ENCODE measurements at regions not wholly inside any gene's neighbourhood (a gene's known extent, or its start where the extent isn't known, plus 50 kb on each side); places are given as distances from the start of the nearest gene placed in this dataset.
"Not testable (repeated sequence)": the region's sequence is repeated elsewhere in the genome, so short reads cannot be mapped to it uniquely, and the experiment has no call there.

GRCh38 chr16:25556968-25557312 lies 134.8 kb upstream of the HS3ST4 start:
- H3K4me1 Mint-ChIP-seq; H3K36me3 Mint-ChIP-seq; H3K27ac Mint-ChIP-seq; H3K27ac ChIP-seq (ENCODE audit: low read depth, low read length); DNase-seq; H3K4me1 ChIP-seq (ENCODE audit: insufficient read depth, low read length); POLR2A ChIA-PET; H3K4me3 ChIP-seq (ENCODE audit: low read length); CTCF ChIA-PET; H3K36me3 ChIP-seq (ENCODE audit: insufficient read depth, low read length); H3K4me3 Mint-ChIP-seq; H3K27me3 ChIP-seq (ENCODE audit: insufficient read depth, low read length, poor library complexity, severe bottlenecking); H3K9me3 ChIP-seq (ENCODE audit: low read length): not testable (repeated sequence)
- peaks cover 4 to 24% of the 10 kb centered on the region in 2 donors for H3K27me3 Mint-ChIP-seq
- peaks cover 0 to 23% (median 14%) of the 10 kb centered on the region in 5 donors for H3K9me3 Mint-ChIP-seq

- H3K27ac Mint-ChIP-seq; H3K9me3 ChIP-seq (ENCODE audit: low read length); POLR2A ChIA-PET; H3K4me1 Mint-ChIP-seq; H3K27me3 ChIP-seq (ENCODE audit: insufficient read depth, low read length, poor library complexity, severe bottlenecking); H3K4me3 ChIP-seq (ENCODE audit: low read length); DNase-seq; CTCF ChIA-PET; H3K36me3 ChIP-seq (ENCODE audit: insufficient read depth, low read length); H3K27ac ChIP-seq (ENCODE audit: low read depth, low read length); H3K4me3 Mint-ChIP-seq; H3K4me1 ChIP-seq (ENCODE audit: insufficient read depth, low read length); H3K36me3 Mint-ChIP-seq: not testable (repeated sequence)
- Mint-ChIP-seq H3K27me3 (peaks cover 4 to 24% of the 10 kb centered on the region in 2 donors), H3K9me3 (peaks cover 0 to 23% (median 12%) of the 10 kb centered on the region in 5 donors)
Observed at GRCh38 chr16:25556289-25556967, 135.3 kb upstream of the HS3ST4 start.

DNA sequence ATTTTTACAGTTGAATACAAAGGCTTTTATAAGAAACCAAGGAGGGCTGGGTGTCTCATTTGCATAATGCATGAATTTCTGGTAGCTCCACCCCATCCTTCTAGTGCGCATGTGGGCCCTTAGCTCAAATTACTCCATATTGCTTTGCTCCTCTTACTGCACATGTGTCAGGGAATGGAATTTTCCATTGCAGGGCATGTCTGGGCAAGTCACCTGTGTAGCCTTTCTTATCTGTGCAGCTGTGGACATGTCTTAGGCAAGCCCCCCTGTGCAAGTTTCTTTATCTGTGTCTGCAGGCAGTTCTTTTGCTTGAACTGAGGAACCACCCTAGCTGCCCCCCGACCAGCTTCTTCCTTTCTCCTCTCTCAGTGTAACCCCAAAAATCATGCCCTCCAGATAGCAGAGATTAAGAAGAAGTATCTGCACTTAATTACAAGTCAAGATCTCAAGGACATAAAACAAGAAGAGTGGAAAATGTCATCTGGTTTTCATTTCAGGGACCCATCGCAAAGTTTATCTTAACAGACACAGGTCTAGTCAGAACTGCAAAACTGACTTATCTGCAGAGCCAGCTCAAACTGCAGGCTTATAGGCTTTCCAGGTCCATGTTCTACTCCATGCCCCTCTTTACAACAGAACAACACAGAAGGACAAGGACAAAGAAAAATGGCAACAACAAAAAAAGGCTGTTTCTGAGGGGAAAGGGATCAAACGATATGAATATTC lies 137.9 kb upstream of the HS3ST4 start:
- no peak for DNase-seq
- Mint-ChIP-seq H3K9me3 (peaks cover 0 to 14% (median 5%) of the 10 kb centered on the region in 5 donors), H3K27me3 (peaks cover 4 to 24% of the 10 kb centered on the region in 2 donors), H3K4me1 (no peaks in the 10 kb centered on the region), H3K36me3 (no peaks in the 10 kb centered on the region), H3K27ac (no peak overlapping the region), H3K4me3 (no peak overlapping the region)
- ChIA-PET CTCF (no interaction called here), POLR2A (no interaction called here)
- H3K9me3 ChIP-seq (ENCODE audit: low read length): no peaks in the 10 kb centered on the region
- H3K27me3 ChIP-seq (ENCODE audit: insufficient read depth, low read length, poor library complexity, severe bottlenecking): no peaks in the 10 kb centered on the region
- no peaks in the 10 kb centered on the region for H3K36me3 ChIP-seq (ENCODE audit: insufficient read depth, low read length)
- no peaks in the 10 kb centered on the region for H3K4me1 ChIP-seq (ENCODE audit: insufficient read depth, low read length)
- H3K4me3 ChIP-seq (ENCODE audit: low read length): no peak overlapping the region
- H3K27ac ChIP-seq (ENCODE audit: low read depth, low read length): no peak overlapping the region

GRCh38 chr16:25550647-25551046 lies 141.1 kb upstream of the HS3ST4 start:
- Histone ChIP-seq H3K4me1 (ENCODE audit: insufficient read depth, low read length) (no peaks in the 10 kb centered on the region), H3K27ac (ENCODE audit: low read depth, low read length) (no peak overlapping the region), H3K9me3 (ENCODE audit: low read length) (no peaks in the 10 kb centered on the region), H3K4me3 (ENCODE audit: low read length) (no peak overlapping the region), H3K27me3 (ENCODE audit: insufficient read depth, low read length, poor library complexity, severe bottlenecking) (no peaks in the 10 kb centered on the region), H3K36me3 (ENCODE audit: insufficient read depth, low read length) (no peaks in the 10 kb centered on the region)
- CTCF ChIA-PET: no interaction called here
- peaks cover 0 to 7% (median 2%) of the 10 kb centered on the region in 5 donors for H3K9me3 Mint-ChIP-seq
- DNase-seq: no peak
- POLR2A ChIA-PET: no interaction called here
- no peak overlapping the region for H3K27ac Mint-ChIP-seq
- no peaks in the 10 kb centered on the region for H3K36me3 Mint-ChIP-seq
- peaks cover 5 to 24% of the 10 kb centered on the region in 2 donors for H3K27me3 Mint-ChIP-seq
- H3K4me3 Mint-ChIP-seq: no peak overlapping the region
- no peaks in the 10 kb centered on the region for H3K4me1 Mint-ChIP-seq

DNA sequence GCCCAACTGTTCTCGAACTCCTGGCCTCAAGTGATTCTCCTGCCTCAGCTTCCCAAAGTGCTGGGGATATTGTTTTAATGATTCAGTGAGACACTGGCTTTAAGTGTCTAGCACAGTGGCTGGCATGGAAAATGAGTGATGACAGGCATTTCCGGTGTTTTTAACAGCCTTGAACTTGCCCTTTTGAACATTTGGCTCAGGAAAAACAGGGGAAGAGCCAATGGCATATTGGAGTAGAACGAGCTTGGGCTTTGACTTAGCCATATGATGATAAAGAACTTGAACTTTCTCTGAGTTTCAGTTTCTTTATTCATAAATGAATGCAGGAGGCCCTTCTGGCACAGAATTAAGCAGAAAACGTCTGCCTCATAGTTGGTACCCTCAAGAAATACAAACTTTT lies 145.0 kb upstream of the HS3ST4 start:
- H3K36me3 Mint-ChIP-seq: no peaks in the 10 kb centered on the region
- Histone ChIP-seq H3K27ac (ENCODE audit: low read depth, low read length) (no peak overlapping the region), H3K9me3 (ENCODE audit: low read length) (no peaks in the 10 kb centered on the region), H3K4me3 (ENCODE audit: low read length) (no peak overlapping the region), H3K27me3 (ENCODE audit: insufficient read depth, low read length, poor library complexity, severe bottlenecking) (no peaks in the 10 kb centered on the region), H3K4me1 (ENCODE audit: insufficient read depth, low read length) (no peaks in the 10 kb centered on the region), H3K36me3 (ENCODE audit: insufficient read depth, low read length) (no peaks in the 10 kb centered on the region)
- DNase-seq: no peak
- peaks cover 0 to 7% (median 0%) of the 10 kb centered on the region in 5 donors for H3K9me3 Mint-ChIP-seq
- POLR2A ChIA-PET: no interaction called here
- CTCF ChIA-PET: no interaction called here
- H3K27ac Mint-ChIP-seq: no peak overlapping the region
- no peak overlapping the region for H3K4me3 Mint-ChIP-seq
- peaks cover 0 to 3% of the 10 kb centered on the region in 2 donors for H3K27me3 Mint-ChIP-seq
- H3K4me1 Mint-ChIP-seq: no peaks in the 10 kb centered on the region

DNA sequence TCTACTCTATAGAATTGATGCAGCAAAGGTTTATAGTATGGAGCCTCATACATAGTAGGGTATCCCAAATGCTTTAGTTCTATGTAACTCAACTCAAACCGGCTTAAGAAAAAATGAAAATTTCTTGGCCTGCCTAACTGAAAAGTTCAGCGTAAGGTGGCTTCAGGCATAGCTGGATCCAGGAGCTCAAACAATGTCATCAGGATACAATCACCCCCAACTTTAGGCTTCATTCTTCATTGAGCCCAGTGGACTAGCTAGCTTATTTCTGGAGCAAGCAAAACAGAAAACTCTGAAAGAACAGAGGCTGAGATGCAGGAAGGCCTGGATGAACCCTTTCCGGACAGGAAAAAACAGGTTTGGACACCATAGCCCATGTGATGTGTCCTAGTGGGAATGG lies 147.5 kb upstream of the HS3ST4 start:
- no peak overlapping the region for H3K27ac Mint-ChIP-seq

DNA sequence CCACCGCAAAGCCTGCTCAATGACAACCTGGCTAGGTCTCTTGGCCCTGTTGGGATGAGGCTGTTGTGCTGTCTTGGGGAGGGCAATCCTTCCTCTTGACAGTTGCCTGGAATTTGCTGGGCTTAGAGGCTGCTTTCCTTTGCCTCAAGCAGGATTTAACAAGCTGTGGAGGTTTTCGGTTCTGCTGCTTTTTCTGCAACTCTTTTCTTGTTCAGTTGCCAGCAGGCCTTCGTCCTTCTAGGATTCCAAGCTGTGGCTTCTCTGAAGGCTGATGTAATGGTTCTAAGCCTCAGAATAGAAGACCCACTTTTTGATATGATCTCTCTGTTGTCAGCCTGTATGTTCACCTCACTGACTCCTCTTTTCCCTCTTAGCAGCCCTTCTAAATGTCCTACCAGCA lies 149.5 kb upstream of the HS3ST4 start:
- Mint-ChIP-seq H3K9me3 (peaks cover 0 to 5% (median 3%) of the 10 kb centered on the region in 5 donors), H3K4me3 (no peak overlapping the region), H3K27me3 (peaks cover 0 to 3% of the 10 kb centered on the region in 2 donors), H3K36me3 (no peaks in the 10 kb centered on the region), H3K27ac (no peak overlapping the region), H3K4me1 (no peaks in the 10 kb centered on the region)
- DNase-seq: no peak
- H3K27me3 ChIP-seq (ENCODE audit: insufficient read depth, low read length, poor library complexity, severe bottlenecking): no peaks in the 10 kb centered on the region
- no peaks in the 10 kb centered on the region for H3K9me3 ChIP-seq (ENCODE audit: low read length)
- H3K36me3 ChIP-seq (ENCODE audit: insufficient read depth, low read length): no peaks in the 10 kb centered on the region
- H3K27ac ChIP-seq (ENCODE audit: low read depth, low read length): no peak overlapping the region
- ChIA-PET CTCF (no interaction called here), POLR2A (no interaction called here)
- H3K4me1 ChIP-seq (ENCODE audit: insufficient read depth, low read length): no peaks in the 10 kb centered on the region
- no peak overlapping the region for H3K4me3 ChIP-seq (ENCODE audit: low read length)

More for the DNA sequence above, 147.5 kb upstream of the HS3ST4 start:
- Mint-ChIP-seq H3K9me3 (peaks cover 0 to 4% (median 0%) of the 10 kb centered on the region in 5 donors), H3K27me3 (peaks cover 0 to 3% of the 10 kb centered on the region in 2 donors), H3K4me3 (no peak overlapping the region), H3K36me3 (no peaks in the 10 kb centered on the region), H3K4me1 (no peaks in the 10 kb centered on the region)
- Histone ChIP-seq H3K4me1 (ENCODE audit: insufficient read depth, low read length) (no peaks in the 10 kb centered on the region), H3K9me3 (ENCODE audit: low read length) (no peaks in the 10 kb centered on the region), H3K4me3 (ENCODE audit: low read length) (no peak overlapping the region), H3K27me3 (ENCODE audit: insufficient read depth, low read length, poor library complexity, severe bottlenecking) (no peaks in the 10 kb centered on the region), H3K27ac (ENCODE audit: low read depth, low read length) (no peak overlapping the region), H3K36me3 (ENCODE audit: insufficient read depth, low read length) (no peaks in the 10 kb centered on the region)
- ChIA-PET POLR2A (no interaction called here), CTCF (no interaction called here)
- no peak for DNase-seq

GRCh38 chr16:25539767-25540166 lies 152.0 kb upstream of the HS3ST4 start:
- CTCF ChIA-PET; DNase-seq; H3K36me3 Mint-ChIP-seq; H3K27me3 Mint-ChIP-seq; H3K9me3 ChIP-seq (ENCODE audit: low read length); H3K27me3 ChIP-seq (ENCODE audit: insufficient read depth, low read length, poor library complexity, severe bottlenecking); H3K36me3 ChIP-seq (ENCODE audit: insufficient read depth, low read length); H3K4me3 Mint-ChIP-seq; H3K4me3 ChIP-seq (ENCODE audit: low read length); H3K4me1 Mint-ChIP-seq; H3K27ac Mint-ChIP-seq; POLR2A ChIA-PET; H3K4me1 ChIP-seq (ENCODE audit: insufficient read depth, low read length); H3K27ac ChIP-seq (ENCODE audit: low read depth, low read length): not testable (repeated sequence)
- peaks cover 6 to 11% (median 8%) of the 10 kb centered on the region in 5 donors for H3K9me3 Mint-ChIP-seq
